ENCODE measurements at regions not wholly inside any gene's neighbourhood (a gene's known extent, or its start where the extent isn't known, plus 50 kb on each side); places are given as distances from the start of the nearest gene placed in this dataset.

DNA sequence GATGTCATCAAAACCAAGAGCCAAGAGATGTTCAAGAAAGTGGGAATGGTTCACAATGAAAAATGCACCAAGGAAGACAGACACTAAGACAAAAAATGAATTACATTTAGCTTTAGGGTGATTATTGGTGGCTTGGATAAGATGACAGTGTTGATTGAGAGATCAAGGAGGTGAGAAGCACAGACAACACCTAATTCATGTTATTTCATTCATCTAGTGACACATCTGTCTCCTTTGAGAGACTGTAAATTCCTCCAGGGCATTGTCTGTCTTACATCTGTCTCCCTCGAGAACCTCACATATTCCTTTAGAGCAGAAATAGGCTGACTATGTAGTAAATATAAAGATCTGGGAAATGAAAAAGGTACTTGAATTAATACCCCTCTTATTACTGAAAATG is 94.2 kb upstream of the SMIM31 start:
- TF ChIP-seq, protein P1, sequence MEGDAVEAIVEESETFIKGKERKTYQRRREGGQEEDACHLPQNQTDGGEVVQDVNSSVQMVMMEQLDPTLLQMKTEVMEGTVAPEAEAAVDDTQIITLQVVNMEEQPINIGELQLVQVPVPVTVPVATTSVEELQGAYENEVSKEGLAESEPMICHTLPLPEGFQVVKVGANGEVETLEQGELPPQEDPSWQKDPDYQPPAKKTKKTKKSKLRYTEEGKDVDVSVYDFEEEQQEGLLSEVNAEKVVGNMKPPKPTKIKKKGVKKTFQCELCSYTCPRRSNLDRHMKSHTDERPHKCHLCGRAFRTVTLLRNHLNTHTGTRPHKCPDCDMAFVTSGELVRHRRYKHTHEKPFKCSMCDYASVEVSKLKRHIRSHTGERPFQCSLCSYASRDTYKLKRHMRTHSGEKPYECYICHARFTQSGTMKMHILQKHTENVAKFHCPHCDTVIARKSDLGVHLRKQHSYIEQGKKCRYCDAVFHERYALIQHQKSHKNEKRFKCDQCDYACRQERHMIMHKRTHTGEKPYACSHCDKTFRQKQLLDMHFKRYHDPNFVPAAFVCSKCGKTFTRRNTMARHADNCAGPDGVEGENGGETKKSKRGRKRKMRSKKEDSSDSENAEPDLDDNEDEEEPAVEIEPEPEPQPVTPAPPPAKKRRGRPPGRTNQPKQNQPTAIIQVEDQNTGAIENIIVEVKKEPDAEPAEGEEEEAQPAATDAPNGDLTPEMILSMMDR (IDR thresholded peaks at IDR 0.05; ENCODE audit: control extremely low read depth in 1 of 3, insufficient read depth in 1 of 3, low read depth in 1 of 3, low read length in 3 of 3), result no peak
- TF ChIP-seq HDAC2 (IDR thresholded peaks at IDR 0.05; ENCODE audit: borderline replicate concordance in 1 of 2, low read depth in 2 of 2, low read length in 2 of 2), result no peak
- TF ChIP-seq JUN (IDR thresholded peaks at IDR 0.05; ENCODE audit: low read depth, low read length), result no peak
- no peak for TF ChIP-seq POLR2A (IDR thresholded peaks at IDR 0.05; ENCODE audit: control extremely low read depth in 1 of 2, low read depth in 2 of 2, low read length in 2 of 2)
- no peak for TF ChIP-seq TAF1 (IDR thresholded peaks at IDR 0.05; ENCODE audit: low read depth, low read length)
- no peak for TF ChIP-seq RNF2 (IDR thresholded peaks at IDR 0.05; ENCODE audit: borderline replicate concordance, low read depth, low read length, missing control alignments, poor library complexity, severe bottlenecking)
- no peak for TF ChIP-seq KDM4A (IDR thresholded peaks at IDR 0.05; ENCODE audit: low read depth, low read length, severe bottlenecking)
- no peak for TF ChIP-seq SIX5 (IDR thresholded peaks at IDR 0.05; ENCODE audit: low read depth, low read length)
- no peak for TF ChIP-seq EP300 (IDR thresholded peaks at IDR 0.05; ENCODE audit: borderline replicate concordance in 1 of 2, low read depth in 2 of 2, low read length in 2 of 2)

Measured in H1 (cell line).